Heart right ventricle (tissue), 16 donors: ENCODE measurements at regions not wholly inside any gene's neighbourhood (a gene's known extent, or its start where the extent isn't known, plus 50 kb on each side); places are given as distances from the start of the nearest gene placed in this dataset.

ENCODE experiments used
- ATAC-seq, 8 donors: fragments of 200-7000 bp; cut with Tn5 transposase; one replicate each; pipeline ENCODE4 v1.9.1; 2020; ENCODE audit warnings: mild to moderate bottlenecking in 8 of 8, moderate library complexity in 8 of 8, moderate number of reproducible peaks in 1 of 8
- DNase-seq, 2 donors: peaks; one replicate each; pipeline ENCODE4 v3.0.0-alpha.2; 2020
- H3K27ac ChIP-seq, 10 donors: fragments of 200-600 bp; sonication (generic) in 2 of 10; one replicate each; pipeline versions ENCODE4 v1.5.0 to v1.8.0; 2020 to 2022; ENCODE audit warnings: mild to moderate bottlenecking in 3 of 10
- H3K27me3 ChIP-seq, 7 donors: fragments of 200-600 bp; one replicate each; pipeline ENCODE4 v1.8.0; 2021 to 2022; ENCODE audit warnings: mild to moderate bottlenecking in 2 of 7
- H3K36me3 ChIP-seq, 9 donors: fragments of 200-600 bp; sonication (generic) in 1 of 9; one replicate each; pipeline versions ENCODE4 v1.5.0 to v1.8.0; 2020 to 2022; ENCODE audit warnings: mild to moderate bottlenecking in 2 of 9
- H3K4me1 ChIP-seq, 9 donors: fragments of 200-600 bp; sonication (generic) in 1 of 9; one replicate each; pipeline versions ENCODE4 v1.5.0 to v1.8.0; 2020 to 2022; ENCODE audit warnings: mild to moderate bottlenecking in 4 of 9
- H3K4me3 ChIP-seq, 10 donors: fragments of 200-600 bp; sonication (generic) in 2 of 10; one replicate each; pipeline versions ENCODE4 v1.5.0 to v1.8.0; 2020 to 2022; ENCODE audit warnings: mild to moderate bottlenecking in 7 of 10, moderate library complexity in 2 of 10
- H3K9me3 ChIP-seq, 11 donors: fragments of 200-600 bp in 10 of 11; sonication (generic) in 2 of 11; one replicate each; pipeline versions ENCODE4 v1.5.0 to v1.8.0; 2013 to 2022; ENCODE audit warnings: mild to moderate bottlenecking in 2 of 11, control low read depth in 1 of 11, moderate library complexity in 1 of 11
- CTCF ChIP-seq, 9 donors: fragments of 200-600 bp; sonication (generic) in 2 of 9; IDR thresholded peaks; one replicate each; pipeline versions ENCODE4 v1.5.0 to v1.8.0; 2021 to 2022; ENCODE audit warnings: antibody characterized with exemption in 9 of 9, mild to moderate bottlenecking in 5 of 9, moderate library complexity in 1 of 9
- WGBS, 2 donors: extraction: QIAGEN DNeasy Blood & Tissue Kit; methylation state at CpG; one replicate each; pipeline ENCODE4 v1.1.7; 2013; ENCODE audit warnings: inconsistent platforms in 1 of 2; 5-methylcytosine and 5-hydroxymethylcytosine counted together
- intact Hi-C, 10 donors: fragments of 100-400 bp; cut with DNase I; formaldehyde crosslinking; loops; one replicate each; pipeline versions ENCODE4 v1.11.1 to v1.14.2; 2022
- donor health status: Arrhythmogenic right ventricular cardiomyopathy.
- donor health status: ischemic (EF 13 %, LVEDD 7.1; RV severe dilation, severe dysfunction).
- donor health status: healthy with polysubstance abuse.
- donor health status: DM: no; HTN: yes; CAD: no.
- donor health status: DM: no; HTN: no; CAD: no.
- donor health status: ischemic (EF 25% LVEDD 6.9; RV normal size, moderate dysfunction).
- donor health status: ischemic (EF 25% LVEDD 5.7; RV mildly dilated, moderate dysfunction).
- donor health status: healthy.
- donor health status: DM: yes; HTN: yes; CAD: no.
- donor health status: Ischemic cardiomyopathy.
- donor health status: ischemic (EF 35%, LVEDD 5.7; RV mildly dilated, moderate dysfunction).
- donor health status: nonischemic (EF 11% LVEDD 7.7; RV severe dilation, severe dysfunction).
- donor health status: DM: yes; HTN: yes; CAD: no.
- donor health status: PGD.
- donor health status: ischemic (EF 29% LVEDD 5.4; RV normal size, mild dysfunction).
- donor health status: nonischemic (EF 23%, LVEDD 6.1; RV moderate dilation, normal function).

GRCh38 chr12:63394983-63395382 is 244.0 kb upstream of the AVPR1A start:
- intact Hi-C loops = no loop called here
- Histone ChIP-seq H3K36me3 (no peaks in the 10 kb centered on the region), H3K27ac (no peak overlapping the region), H3K4me3 (no peak overlapping the region), H3K27me3 (no peaks in the 10 kb centered on the region), H3K4me1 (no peaks in the 10 kb centered on the region), H3K9me3 (no peaks in the 10 kb centered on the region)
- 72 to 79% methylated on average over 4 of the region's 4 CpGs for WGBS, 2 donors
- DNase-seq (no peak), ATAC-seq (no peak)
- no peak for TF ChIP-seq CTCF (IDR thresholded peaks at IDR 0.05)

- no peaks in the 10 kb centered on the region for H3K27me3 ChIP-seq
- TF ChIP-seq CTCF (IDR thresholded peaks at IDR 0.05) = no peak
- H3K36me3 ChIP-seq = no peaks in the 10 kb centered on the region
- no peak overlapping the region for H3K27ac ChIP-seq
- no peaks in the 10 kb centered on the region for H3K4me1 ChIP-seq
- intact Hi-C loops = no loop called here
- no peaks in the 10 kb centered on the region for H3K9me3 ChIP-seq
- 64 to 68% methylated on average over 4 of the region's 4 CpGs for WGBS, 2 donors
- H3K4me3 ChIP-seq = no peak overlapping the region
- DNase-seq = no peak
- no peak for ATAC-seq
Observed at GRCh38 chr12:63394349-63394748, 243.3 kb upstream of the AVPR1A start.

GRCh38 chr12:63389211-63389610 is 238.2 kb upstream of the AVPR1A start:
- Histone ChIP-seq H3K27ac (no peak overlapping the region), H3K27me3 (no peaks in the 10 kb centered on the region), H3K36me3 (no peaks in the 10 kb centered on the region), H3K4me1 (peaks cover 0 to 2% (median 0%) of the 10 kb centered on the region in 9 donors), H3K4me3 (no peak overlapping the region), H3K9me3 (no peaks in the 10 kb centered on the region)
- no peak for ATAC-seq
- no peak for DNase-seq
- WGBS, 2 donors = 90 to 93% methylated on average over 7 of the region's 7 CpGs
- TF ChIP-seq CTCF (IDR thresholded peaks at IDR 0.05) = no peak
- intact Hi-C loops = no loop called here

GRCh38 chr12:63387771-63388170 is 236.8 kb upstream of the AVPR1A start:
- 92 to 97% methylated on average over 4 of the region's 4 CpGs for WGBS, 2 donors
- no peak for TF ChIP-seq CTCF (IDR thresholded peaks at IDR 0.05)

GRCh38 chr12:63382930-63383329 is 231.9 kb upstream of the AVPR1A start:
- Histone ChIP-seq H3K27me3 (no peaks in the 10 kb centered on the region), H3K36me3 (no peaks in the 10 kb centered on the region), H3K4me1 (peaks cover 0 to 9% (median 0%) of the 10 kb centered on the region in 9 donors), H3K27ac (no peak overlapping the region), H3K9me3 (peaks cover 0 to 3% (median 0%) of the 10 kb centered on the region in 11 donors), H3K4me3 (no peak overlapping the region)
- DNase-seq (no peak), ATAC-seq (no peak)
- TF ChIP-seq CTCF (IDR thresholded peaks at IDR 0.05) = no peak
- intact Hi-C loops = no loop called here

More at GRCh38 chr12:63387771-63388170, 236.8 kb upstream of the AVPR1A start:
- Histone ChIP-seq H3K27ac (no peak overlapping the region), H3K4me1 (peaks cover 0 to 9% (median 0%) of the 10 kb centered on the region in 9 donors), H3K36me3 (no peaks in the 10 kb centered on the region), H3K9me3 (no peaks in the 10 kb centered on the region), H3K4me3 (no peak overlapping the region), H3K27me3 (no peaks in the 10 kb centered on the region)
- ATAC-seq = no peak
- intact Hi-C loops = no loop called here
- DNase-seq = no peak
